ENCODE measurements at regions not wholly inside any gene's neighbourhood (a gene's known extent, or its start where the extent isn't known, plus 50 kb on each side); places are given as distances from the start of the nearest gene placed in this dataset.

DNA sequence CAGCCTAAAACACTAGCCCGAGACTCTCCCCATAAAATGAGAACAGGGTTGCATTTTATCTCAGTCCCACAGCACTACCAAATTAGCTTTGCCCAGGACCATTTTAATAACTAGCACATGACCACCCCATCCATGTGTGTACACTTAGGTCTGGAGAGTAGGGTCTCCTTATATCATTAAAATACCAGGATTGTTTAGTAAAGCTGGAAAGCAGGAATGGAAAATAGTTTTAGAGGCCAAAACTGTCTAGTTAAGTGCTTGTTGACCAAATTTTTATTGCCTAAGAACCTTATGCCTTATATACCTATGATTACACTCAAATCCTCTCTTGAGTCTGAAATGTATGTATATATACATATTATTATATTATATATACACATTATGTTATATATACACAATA lies 608.4 kb downstream of the HDGFL1 start:
- H3K36me3 ChIP-seq, result no peaks in the 10 kb centered on the region
- H3K79me2 ChIP-seq (ENCODE audit: low read depth), result no peaks in the 10 kb centered on the region
- H3K9me3 Mint-ChIP-seq, result peaks cover 9% of the 10 kb centered on the region
- no peak overlapping the region for H3K4me3 Mint-ChIP-seq
- no peak overlapping the region for H3K4me3 ChIP-seq
- H4K20me1 ChIP-seq (ENCODE audit: low read depth), result no peaks in the 10 kb centered on the region
- TF ChIP-seq, protein P1, sequence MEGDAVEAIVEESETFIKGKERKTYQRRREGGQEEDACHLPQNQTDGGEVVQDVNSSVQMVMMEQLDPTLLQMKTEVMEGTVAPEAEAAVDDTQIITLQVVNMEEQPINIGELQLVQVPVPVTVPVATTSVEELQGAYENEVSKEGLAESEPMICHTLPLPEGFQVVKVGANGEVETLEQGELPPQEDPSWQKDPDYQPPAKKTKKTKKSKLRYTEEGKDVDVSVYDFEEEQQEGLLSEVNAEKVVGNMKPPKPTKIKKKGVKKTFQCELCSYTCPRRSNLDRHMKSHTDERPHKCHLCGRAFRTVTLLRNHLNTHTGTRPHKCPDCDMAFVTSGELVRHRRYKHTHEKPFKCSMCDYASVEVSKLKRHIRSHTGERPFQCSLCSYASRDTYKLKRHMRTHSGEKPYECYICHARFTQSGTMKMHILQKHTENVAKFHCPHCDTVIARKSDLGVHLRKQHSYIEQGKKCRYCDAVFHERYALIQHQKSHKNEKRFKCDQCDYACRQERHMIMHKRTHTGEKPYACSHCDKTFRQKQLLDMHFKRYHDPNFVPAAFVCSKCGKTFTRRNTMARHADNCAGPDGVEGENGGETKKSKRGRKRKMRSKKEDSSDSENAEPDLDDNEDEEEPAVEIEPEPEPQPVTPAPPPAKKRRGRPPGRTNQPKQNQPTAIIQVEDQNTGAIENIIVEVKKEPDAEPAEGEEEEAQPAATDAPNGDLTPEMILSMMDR (IDR thresholded peaks at IDR 0.05), result no peak
- TF ChIP-seq EZH2phosphoT487 (IDR thresholded peaks at IDR 0.05) (no peak), EZH2 (IDR thresholded peaks at IDR 0.05) (no peak)
- H2AFZ ChIP-seq (replicated peaks), result no peak overlapping the region
- peaks cover 49% of the 10 kb centered on the region for H3K4me1 Mint-ChIP-seq
- H3K4me2 ChIP-seq, result no peak overlapping the region
- peaks cover 21% of the 10 kb centered on the region for H3K27me3 Mint-ChIP-seq (ENCODE audit: insufficient read depth, low read depth)
- H3K36me3 Mint-ChIP-seq, result peaks cover 2% of the 10 kb centered on the region
- no peak overlapping the region for H3K27ac Mint-ChIP-seq
- H3K4me1 ChIP-seq, result peaks cover 22% of the 10 kb centered on the region
- H3K27ac ChIP-seq, result no peak overlapping the region
- no peak overlapping the region for H3K9ac ChIP-seq
- H3K27me3 ChIP-seq, result no peaks in the 10 kb centered on the region
- no peaks in the 10 kb centered on the region for H3K9me3 ChIP-seq (ENCODE audit: low read depth)
- H3F3A ChIP-seq (ENCODE audit: low read depth), result peaks cover 16% of the 10 kb centered on the region
- DNase-seq (ENCODE audit: low spot score), result no peak

DNA sequence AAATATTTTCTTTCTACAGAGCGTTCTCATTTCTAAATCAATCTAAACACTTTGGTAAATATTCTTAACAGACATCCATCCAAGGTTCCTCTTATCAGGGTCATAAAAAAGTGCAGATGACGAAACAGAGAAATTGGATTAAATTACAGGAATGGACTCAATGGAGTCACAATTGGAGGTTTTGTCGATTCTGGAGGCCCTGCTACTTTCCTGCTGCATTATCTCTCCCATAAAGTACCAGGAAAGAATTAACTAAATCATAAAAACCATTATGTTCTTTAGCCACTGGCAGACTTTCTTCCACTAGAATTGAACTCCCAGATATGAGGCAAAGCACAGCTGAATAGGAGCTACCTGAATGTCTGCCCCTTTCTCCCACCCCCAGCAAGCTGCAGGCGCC lies 610.6 kb downstream of the HDGFL1 start:
- Histone ChIP-seq H3F3A (ENCODE audit: low read depth) (peaks cover 16% of the 10 kb centered on the region), H3K36me3 (no peaks in the 10 kb centered on the region), H3K79me2 (ENCODE audit: low read depth) (no peaks in the 10 kb centered on the region), H3K9me3 (ENCODE audit: low read depth) (no peaks in the 10 kb centered on the region), H3K27ac (no peak overlapping the region), H3K4me3 (no peak overlapping the region), H3K9ac (no peak overlapping the region), H4K20me1 (ENCODE audit: low read depth) (no peaks in the 10 kb centered on the region), H2AFZ (replicated peaks) (no peak overlapping the region), H3K4me2 (peak overlapping the region; percentile 49), H3K27me3 (no peaks in the 10 kb centered on the region), H3K4me1 (peaks cover 22% of the 10 kb centered on the region)
- Mint-ChIP-seq H3K4me1 (peaks cover 42% of the 10 kb centered on the region), H3K36me3 (no peaks in the 10 kb centered on the region), H3K27ac (peak overlapping the region; percentile 80), H3K9me3 (peaks cover 5% of the 10 kb centered on the region), H3K27me3 (ENCODE audit: insufficient read depth, low read depth) (peaks cover 22% of the 10 kb centered on the region), H3K4me3 (peak overlapping the region; percentile 33)
- DNase-seq (ENCODE audit: low spot score), result no peak
- TF ChIP-seq EZH2phosphoT487 (IDR thresholded peaks at IDR 0.05) (no peak), EZH2 (IDR thresholded peaks at IDR 0.05) (no peak)
- TF ChIP-seq, protein P1 (IDR thresholded peaks at IDR 0.05), result no peak

DNA sequence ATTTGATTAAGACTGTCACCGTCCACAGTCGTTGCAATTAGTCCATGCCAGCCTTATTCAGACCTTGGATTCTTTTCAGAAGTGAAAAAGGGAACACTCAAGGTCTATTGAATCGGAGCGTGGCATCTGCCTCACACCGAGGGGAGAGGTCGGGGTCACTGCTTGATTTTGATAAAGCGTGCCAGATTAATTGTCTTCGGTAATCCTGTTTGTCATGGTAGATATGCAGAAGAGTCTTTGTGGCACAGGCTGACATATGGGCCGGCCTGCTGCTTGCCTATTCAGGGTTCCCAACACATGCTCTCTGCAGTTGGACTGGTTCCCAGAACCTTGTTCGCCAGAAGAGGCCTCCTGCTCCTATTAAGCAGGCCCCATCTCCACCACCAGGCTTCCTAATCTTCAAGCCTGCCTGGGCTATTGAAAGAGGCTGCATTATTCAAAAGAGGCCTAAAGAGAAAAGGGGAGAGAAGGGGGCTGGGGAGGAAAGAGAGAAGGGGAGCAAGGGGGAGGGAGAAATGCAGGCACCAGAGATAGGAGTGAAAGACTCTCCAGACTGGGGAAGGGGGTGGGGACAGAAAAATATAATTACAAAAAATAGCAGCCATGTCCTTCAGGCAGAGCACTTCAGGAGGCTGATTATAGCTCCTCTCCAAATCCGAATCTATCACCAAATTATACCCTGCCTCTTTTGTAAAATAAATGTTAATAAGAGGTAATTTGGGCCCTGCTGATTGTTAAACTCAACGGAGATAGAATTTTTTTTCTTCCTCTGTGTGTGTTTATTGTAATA lies 611.3 kb downstream of the HDGFL1 start:
- Histone ChIP-seq H3K36me3 (no peaks in the 10 kb centered on the region), H4K20me1 (ENCODE audit: low read depth) (no peaks in the 10 kb centered on the region), H3K4me3 (no peak overlapping the region), H3K9me3 (ENCODE audit: low read depth) (no peaks in the 10 kb centered on the region), H2AFZ (replicated peaks) (peak overlapping the region; percentile 18), H3K4me1 (peaks cover 22% of the 10 kb centered on the region), H3K4me2 (peak overlapping the region; percentile 49), H3K27me3 (no peaks in the 10 kb centered on the region), H3K79me2 (ENCODE audit: low read depth) (no peaks in the 10 kb centered on the region), H3K27ac (peak overlapping the region; percentile 41), H3F3A (ENCODE audit: low read depth) (peaks cover 16% of the 10 kb centered on the region), H3K9ac (no peak overlapping the region)
- peak; percentile 56 for DNase-seq (ENCODE audit: low spot score)
- Mint-ChIP-seq H3K36me3 (no peaks in the 10 kb centered on the region), H3K4me1 (peaks cover 42% of the 10 kb centered on the region), H3K27me3 (ENCODE audit: insufficient read depth, low read depth) (peaks cover 21% of the 10 kb centered on the region), H3K9me3 (peaks cover 5% of the 10 kb centered on the region), H3K4me3 (peak overlapping the region; percentile 33), H3K27ac (peak overlapping the region; percentile 88)
- TF ChIP-seq, protein P1 (IDR thresholded peaks at IDR 0.05), result peak; percentile 4
- no peak for TF ChIP-seq EZH2 (IDR thresholded peaks at IDR 0.05)

Data from neural progenitor cell (in vitro differentiated cells).